Neuronal stem cell (in vitro differentiated cells): ENCODE measurements at regions not wholly inside any gene's neighbourhood (a gene's known extent, or its start where the extent isn't known, plus 50 kb on each side); places are given as distances from the start of the nearest gene placed in this dataset.

Experiments used
- DNase-seq: peaks from one replicate; pipeline ENCODE4 v3.0.0-alpha.2; 2013; ENCODE audit warnings: low spot score
- H2AFZ ChIP-seq: one replicate; pipeline ENCODE4 v1.6.1; 2013; ENCODE audit warnings: mild to moderate bottlenecking, low read length, inconsistent platforms
- H2AK5ac ChIP-seq: 2 replicates; pipeline ENCODE4 v1.6.1; 2013; ENCODE audit warnings: low read depth, mild to moderate bottlenecking, inconsistent platforms, low read length, moderate library complexity, mixed read lengths
- H2BK120ac ChIP-seq: 2 replicates; pipeline ENCODE4 v1.6.1; 2013; ENCODE audit warnings: low read depth, mild to moderate bottlenecking, inconsistent platforms, low read length, moderate library complexity, mixed read lengths
- H2BK12ac ChIP-seq: one replicate; pipeline ENCODE4 v1.6.1; 2013; ENCODE audit warnings: low read length, inconsistent platforms
- H2BK15ac ChIP-seq: 2 replicates; pipeline ENCODE4 v1.6.1; 2013; ENCODE audit warnings: mild to moderate bottlenecking, low read length, inconsistent platforms, mixed read lengths
- H2BK5ac ChIP-seq: one replicate; pipeline ENCODE4 v1.6.1; 2013; ENCODE audit warnings: inconsistent platforms, mild to moderate bottlenecking, low read length, moderate library complexity
- H3K14ac ChIP-seq: one replicate; pipeline ENCODE4 v1.6.1; 2013; ENCODE audit warnings: low read length, inconsistent platforms
- H3K18ac ChIP-seq: 2 replicates; pipeline ENCODE4 v1.6.1; 2013; ENCODE audit warnings: low read length, inconsistent platforms
- H3K23ac ChIP-seq: 2 replicates; pipeline ENCODE4 v1.6.1; 2013; ENCODE audit warnings: low read depth, mild to moderate bottlenecking, mixed read lengths, low read length, inconsistent platforms; ENCODE audit not compliant: poor library complexity
- H3K27ac ChIP-seq: replicated peaks from 3 replicates; pipeline ENCODE4 v1.5.1; 2013; ENCODE audit warnings: low read length, inconsistent platforms
- H3K27me3 ChIP-seq, 3 experiments: 2 replicates each; pipeline ENCODE4 v1.6.1; 2013; ENCODE audit warnings: low read length in 3 of 3, mild to moderate bottlenecking in 2 of 3, inconsistent platforms in 1 of 3, low read depth in 1 of 3, mixed read lengths in 1 of 3, moderate library complexity in 1 of 3; ENCODE audit not compliant: control insufficient read depth in 3 of 3, insufficient read depth in 3 of 3
- H3K36me3 ChIP-seq, 2 donors: replicated peaks in 1 of 2; 2 replicates each; pipeline ENCODE4 v1.6.1; 2013; ENCODE audit warnings: low read length in 2 of 2; ENCODE audit not compliant: control insufficient read depth in 2 of 2, insufficient read depth in 2 of 2
- H3K4ac ChIP-seq: 2 replicates; pipeline ENCODE4 v1.6.1; 2013; ENCODE audit warnings: inconsistent platforms, mild to moderate bottlenecking, low read length, moderate library complexity
- H3K4me1 ChIP-seq, 2 donors: 1 replicate in 1 of 2; 2 replicates in 1 of 2; pipeline ENCODE4 v1.6.1; 2013; ENCODE audit warnings: low read length in 2 of 2, low read depth in 1 of 2; ENCODE audit not compliant: control insufficient read depth in 2 of 2, insufficient read depth in 1 of 2
- H3K4me2 ChIP-seq: one replicate; pipeline ENCODE4 v1.6.1; 2013; ENCODE audit warnings: mild to moderate bottlenecking, low read length, inconsistent platforms; ENCODE audit not compliant: insufficient read depth, poor library complexity, severe bottlenecking
- H3K4me3 ChIP-seq, 2 donors: 2 replicates each; pipeline ENCODE4 v1.5.1; 2013; ENCODE audit warnings: low read length in 2 of 2, mild to moderate bottlenecking in 2 of 2, inconsistent platforms in 1 of 2, moderate library complexity in 1 of 2
- H3K79me1 ChIP-seq: one replicate; pipeline ENCODE4 v1.6.1; 2013; ENCODE audit warnings: low read depth, mild to moderate bottlenecking, inconsistent platforms, low read length, moderate library complexity
- H3K9ac ChIP-seq: one replicate; pipeline ENCODE4 v1.6.1; 2013; ENCODE audit warnings: mild to moderate bottlenecking, low read depth, low read length, inconsistent platforms; ENCODE audit not compliant: poor library complexity
- H3K9me3 ChIP-seq, 2 donors: replicated peaks in 1 of 2; 2 replicates each; pipeline versions ENCODE3 to v1.6.1; 2013; ENCODE audit warnings: low read length in 2 of 2, mild to moderate bottlenecking in 2 of 2, inconsistent platforms in 1 of 2, low read depth in 1 of 2, mixed read lengths in 1 of 2, moderate library complexity in 1 of 2; ENCODE audit not compliant: control insufficient read depth in 2 of 2, insufficient read depth in 1 of 2
- H4K8ac ChIP-seq: one replicate; pipeline ENCODE4 v1.6.1; 2013; ENCODE audit warnings: low read depth, mild to moderate bottlenecking, inconsistent platforms, low read length, moderate library complexity
- H4K91ac ChIP-seq: one replicate; pipeline ENCODE4 v1.6.1; 2013; ENCODE audit warnings: low read length, low read depth, mild to moderate bottlenecking, inconsistent platforms; ENCODE audit not compliant: poor library complexity
- WGBS, 2 donors: extraction: QIAGEN DNeasy Blood & Tissue Kit; methylation state at CpG; one replicate each; pipeline ENCODE4 v1.1.7; 2013; ENCODE audit warnings: missing lambda C conversion rate in 2 of 2, mixed read lengths in 1 of 2; ENCODE audit not compliant: insufficient read length in 2 of 2, insufficient replicate concordance in 1 of 2; ENCODE audit errors: extremely low coverage in 2 of 2; 5-methylcytosine and 5-hydroxymethylcytosine counted together

DNA sequence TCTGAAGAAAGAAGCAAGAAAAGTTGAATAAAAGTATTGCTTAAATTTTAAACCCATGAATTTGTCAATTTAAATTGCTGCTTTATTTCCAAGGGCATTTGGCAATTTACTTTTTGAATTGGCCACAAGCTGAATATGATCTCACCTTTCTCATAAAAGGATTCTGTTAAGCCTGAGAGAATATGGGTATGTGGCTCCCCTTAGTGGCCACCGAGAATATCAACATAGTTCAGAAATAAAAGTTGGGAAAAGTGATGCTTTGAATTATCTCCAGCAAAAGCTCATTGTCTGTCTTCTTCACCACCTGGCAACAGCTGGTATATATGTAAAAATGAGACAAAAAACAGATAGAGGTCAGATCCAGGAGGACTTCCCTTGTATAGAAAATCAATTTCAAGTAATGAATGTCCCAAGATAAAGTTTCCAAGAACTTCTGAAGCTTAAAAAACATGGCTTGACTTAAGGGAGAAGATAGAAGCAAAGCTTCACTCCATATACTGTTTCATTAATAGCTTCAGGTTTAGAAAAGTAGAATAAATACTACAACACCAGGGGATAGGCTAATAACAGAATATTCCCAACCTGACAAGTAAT, 290.7 kb upstream of the FAM241A start:
- WGBS, 2 donors: no CpG with 5 or more reads among the region's 1 CpG
- H2BK120ac ChIP-seq: no peak overlapping the region
- no peak overlapping the region for H3K18ac ChIP-seq
- H2BK15ac ChIP-seq: no peak overlapping the region
- peaks cover 0 to 3% (median 0%) of the 10 kb centered on the region in 3 experiments for H3K27me3 ChIP-seq
- H3K36me3 ChIP-seq: no peaks in the 10 kb centered on the region
- H3K27ac ChIP-seq: no peak overlapping the region
- no peak overlapping the region for H4K8ac ChIP-seq
- no peaks in the 10 kb centered on the region for H3K9me3 ChIP-seq
- H2BK5ac ChIP-seq: no peak overlapping the region
- H3K4ac ChIP-seq: no peak overlapping the region
- H3K9ac ChIP-seq: no peak overlapping the region
- no peak overlapping the region for H2AFZ ChIP-seq
- no peak overlapping the region for H3K4me3 ChIP-seq
- peak; percentile 21 for DNase-seq
- no peak overlapping the region for H2BK12ac ChIP-seq
- H3K14ac ChIP-seq: no peak overlapping the region
- no peak overlapping the region for H4K91ac ChIP-seq
- H3K4me2 ChIP-seq: no peak overlapping the region
- no peak overlapping the region for H3K23ac ChIP-seq
- no peak overlapping the region for H2AK5ac ChIP-seq
- H3K79me1 ChIP-seq: no peaks in the 10 kb centered on the region
- no peaks in the 10 kb centered on the region for H3K4me1 ChIP-seq

DNA sequence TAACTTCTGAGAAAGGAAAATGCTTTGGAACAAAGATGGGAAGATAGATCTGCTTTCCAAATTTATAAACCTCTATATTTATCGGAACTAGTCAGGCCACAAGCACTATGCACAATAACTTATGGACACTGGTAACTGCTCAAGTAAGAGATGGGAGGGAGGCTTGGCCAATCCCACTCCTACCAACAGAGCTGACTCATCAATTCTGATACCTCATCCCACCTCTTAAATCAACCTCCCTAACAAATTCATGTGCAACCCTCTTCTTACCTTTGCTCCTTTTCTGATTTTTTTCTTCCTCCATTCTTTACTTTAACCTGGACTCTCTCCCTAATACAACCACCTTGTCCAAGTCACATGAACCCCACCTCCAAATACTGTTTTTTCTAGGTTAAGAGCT, 289.9 kb upstream of the FAM241A start:
- Histone ChIP-seq H3K4ac (no peak overlapping the region), H2BK15ac (no peak overlapping the region), H3K4me3 (no peak overlapping the region), H3K27ac (no peak overlapping the region), H2BK5ac (no peak overlapping the region), H3K14ac (no peak overlapping the region), H2BK12ac (no peak overlapping the region), H3K9me3 (no peaks in the 10 kb centered on the region), H3K79me1 (no peaks in the 10 kb centered on the region), H3K4me1 (no peaks in the 10 kb centered on the region), H2AFZ (no peak overlapping the region), H3K4me2 (peak overlapping the region; percentile 3), H2AK5ac (no peak overlapping the region), H3K23ac (no peak overlapping the region), H3K9ac (no peak overlapping the region), H4K91ac (no peak overlapping the region), H3K36me3 (no peaks in the 10 kb centered on the region), H3K18ac (no peak overlapping the region), H3K27me3 (peaks cover 0 to 3% (median 0%) of the 10 kb centered on the region in 3 experiments), H4K8ac (no peak overlapping the region), H2BK120ac (no peak overlapping the region)
- DNase-seq: no peak
- WGBS, 2 donors: no CpG with 5 or more reads among the region's 1 CpG

DNA sequence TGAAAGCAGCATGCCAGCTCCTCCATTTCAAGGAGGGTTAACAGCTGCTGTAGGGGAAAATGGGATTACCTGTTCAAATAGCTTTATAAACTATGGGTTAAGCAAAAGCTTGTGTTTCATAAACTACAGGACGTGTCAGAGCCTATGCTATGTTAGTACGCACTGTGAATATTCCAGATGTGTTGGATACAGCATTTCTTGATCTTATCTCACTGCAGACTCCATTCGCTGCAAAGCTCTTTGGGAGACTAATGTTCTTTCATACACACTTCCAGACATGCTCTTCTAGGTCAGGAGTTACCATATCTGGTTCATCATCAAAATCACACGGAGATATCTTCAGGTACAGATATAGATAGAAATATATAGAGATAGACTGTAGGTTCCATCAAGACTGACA, 281.2 kb upstream of the FAM241A start:
- no peak overlapping the region for H3K4me3 ChIP-seq
- no peak for DNase-seq
- H3K27me3 ChIP-seq: peaks cover 0 to 4% (median 0%) of the 10 kb centered on the region in 3 experiments
- no peaks in the 10 kb centered on the region for H3K79me1 ChIP-seq
- H2BK15ac ChIP-seq: no peak overlapping the region
- no peak overlapping the region for H3K14ac ChIP-seq
- H3K23ac ChIP-seq: no peak overlapping the region
- no peak overlapping the region for H3K4ac ChIP-seq
- WGBS, 2 donors: no CpG with 5 or more reads among the region's 4 CpGs
- no peak overlapping the region for H2BK120ac ChIP-seq
- no peak overlapping the region for H4K91ac ChIP-seq
- H3K36me3 ChIP-seq: no peaks in the 10 kb centered on the region
- no peak overlapping the region for H4K8ac ChIP-seq
- H3K9ac ChIP-seq: no peak overlapping the region
- H2BK12ac ChIP-seq: no peak overlapping the region
- no peak overlapping the region for H3K4me2 ChIP-seq
- H3K27ac ChIP-seq: no peak overlapping the region
- H2AFZ ChIP-seq: no peak overlapping the region
- no peak overlapping the region for H2AK5ac ChIP-seq
- H3K9me3 ChIP-seq: no peaks in the 10 kb centered on the region
- H3K18ac ChIP-seq: no peak overlapping the region
- no peak overlapping the region for H2BK5ac ChIP-seq
- H3K4me1 ChIP-seq: no peaks in the 10 kb centered on the region

DNA sequence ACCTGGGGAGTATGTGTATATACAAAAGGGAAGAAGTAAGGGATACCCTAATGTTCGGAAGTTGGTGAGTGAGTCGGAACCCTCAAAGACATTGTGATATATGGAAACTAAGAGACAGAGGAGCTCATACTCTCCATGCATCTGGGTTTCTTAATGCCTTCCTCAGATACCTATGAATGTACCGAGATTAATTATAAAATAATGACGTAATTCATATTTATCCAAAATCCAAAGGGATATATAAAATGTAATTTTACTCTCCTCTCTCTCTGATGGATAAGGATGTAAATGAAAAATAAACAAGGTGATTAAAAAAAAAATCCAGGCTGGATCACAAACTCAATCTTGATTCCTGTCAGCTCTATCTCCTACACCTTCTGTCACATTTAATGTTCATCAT, 275.9 kb upstream of the FAM241A start:
- Histone ChIP-seq H3K27me3 (no peaks in the 10 kb centered on the region), H3K9me3 (no peaks in the 10 kb centered on the region), H3K79me1 (no peaks in the 10 kb centered on the region), H3K23ac (no peak overlapping the region), H2BK15ac (no peak overlapping the region), H2BK5ac (no peak overlapping the region), H3K27ac (no peak overlapping the region), H3K4ac (no peak overlapping the region), H4K8ac (no peak overlapping the region), H4K91ac (no peak overlapping the region), H2BK120ac (no peak overlapping the region), H2AFZ (no peak overlapping the region), H3K36me3 (no peaks in the 10 kb centered on the region), H2BK12ac (no peak overlapping the region), H2AK5ac (no peak overlapping the region), H3K4me3 (no peak overlapping the region), H3K18ac (no peak overlapping the region), H3K4me2 (no peak overlapping the region), H3K14ac (no peak overlapping the region), H3K9ac (no peak overlapping the region), H3K4me1 (peaks cover 0 to 3% of the 10 kb centered on the region in 2 donors)
- no peak for DNase-seq
- WGBS, 2 donors: no CpG with 5 or more reads among the region's 4 CpGs
